A673 (cell line): ENCODE measurements at regions not wholly inside any gene's neighbourhood (a gene's known extent, or its start where the extent isn't known, plus 50 kb on each side); places are given as distances from the start of the nearest gene placed in this dataset.
"Not testable (repeated sequence)": the region's sequence is repeated elsewhere in the genome, so short reads cannot be mapped to it uniquely, and the experiment has no call there.

Source experiments
- CTCF ChIP-seq: fragments of 300-800, 200-600 bp; sonication (generic); conservative IDR thresholded peaks from 2 replicates; pipeline ENCODE4 v1.5.1; 2017; ENCODE audit warnings: low read depth, mild to moderate bottlenecking, antibody characterized with exemption, low read length, moderate library complexity, mixed read lengths
- EZH2 ChIP-seq: fragments of 200-600 bp; sonication (generic); IDR thresholded peaks from 2 replicates; pipeline ENCODE4 v1.6.1; 2017; ENCODE audit warnings: borderline replicate concordance, low read depth, mild to moderate bottlenecking, mixed read lengths, antibody characterized with exemption, low read length; ENCODE audit not compliant: poor library complexity, severe bottlenecking

- TF ChIP-seq CTCF, EZH2: not testable (repeated sequence)
Observed at GRCh38 chr20:12753742-12754141, 255.0 kb upstream of the SPTLC3 start.
